Thoracic aorta (tissue), 2 donors: ENCODE measurements at regions not wholly inside any gene's neighbourhood (a gene's known extent, or its start where the extent isn't known, plus 50 kb on each side); places are given as distances from the start of the nearest gene placed in this dataset.

Experiments
- ATAC-seq: fragments of 150-250 bp; one replicate; pipeline ENCODE4 v1.8.0; 2017; ENCODE audit warnings: low read depth; ENCODE audit not compliant: insufficient number of reproducible peaks, low FRiP score
- DNase-seq: peaks from one replicate; pipeline ENCODE4 v3.0.0-alpha.2; 2020; ENCODE audit warnings: low spot score
- H3K27ac ChIP-seq, 2 donors: fragments of 200-600 bp; sonication (generic); 1 replicate in 1 of 2; 2 replicates in 1 of 2; pipeline ENCODE4 v1.5.1; 2016; ENCODE audit warnings: mild to moderate bottlenecking in 2 of 2, moderate library complexity in 2 of 2
- H3K27me3 ChIP-seq: fragments of 200-600 bp; sonication (generic); replicated peaks from 2 replicates; pipeline ENCODE4 v1.6.0; 2016; ENCODE audit warnings: mild to moderate bottlenecking; ENCODE audit not compliant: insufficient read depth
- H3K36me3 ChIP-seq: fragments of 200-600 bp; sonication (generic); one replicate; pipeline ENCODE4 v1.5.1; 2016
- H3K4me1 ChIP-seq, 2 donors: fragments of 200-600 bp; sonication (generic); 1 replicate in 1 of 2; 2 replicates in 1 of 2; pipeline versions ENCODE4 v1.5.1 to v1.6.0; 2016; ENCODE audit warnings: low read depth in 2 of 2, mild to moderate bottlenecking in 1 of 2; ENCODE audit not compliant: control insufficient read depth in 1 of 2
- H3K4me3 ChIP-seq: fragments of 200-600 bp; sonication (generic); 2 replicates; pipeline ENCODE4 v1.5.1; 2016; ENCODE audit warnings: mild to moderate bottlenecking
- H3K9me3 ChIP-seq: fragments of 200-600 bp; sonication (generic); 2 replicates; pipeline ENCODE4 v1.5.1; 2016
- TF ChIP-seq, protein P1 (sequence below): fragments of 200-600 bp; sonication (generic); IDR thresholded peaks from one replicate; pipeline ENCODE4 v1.5.1; 2019; ENCODE audit warnings: antibody characterized with exemption

DNA sequence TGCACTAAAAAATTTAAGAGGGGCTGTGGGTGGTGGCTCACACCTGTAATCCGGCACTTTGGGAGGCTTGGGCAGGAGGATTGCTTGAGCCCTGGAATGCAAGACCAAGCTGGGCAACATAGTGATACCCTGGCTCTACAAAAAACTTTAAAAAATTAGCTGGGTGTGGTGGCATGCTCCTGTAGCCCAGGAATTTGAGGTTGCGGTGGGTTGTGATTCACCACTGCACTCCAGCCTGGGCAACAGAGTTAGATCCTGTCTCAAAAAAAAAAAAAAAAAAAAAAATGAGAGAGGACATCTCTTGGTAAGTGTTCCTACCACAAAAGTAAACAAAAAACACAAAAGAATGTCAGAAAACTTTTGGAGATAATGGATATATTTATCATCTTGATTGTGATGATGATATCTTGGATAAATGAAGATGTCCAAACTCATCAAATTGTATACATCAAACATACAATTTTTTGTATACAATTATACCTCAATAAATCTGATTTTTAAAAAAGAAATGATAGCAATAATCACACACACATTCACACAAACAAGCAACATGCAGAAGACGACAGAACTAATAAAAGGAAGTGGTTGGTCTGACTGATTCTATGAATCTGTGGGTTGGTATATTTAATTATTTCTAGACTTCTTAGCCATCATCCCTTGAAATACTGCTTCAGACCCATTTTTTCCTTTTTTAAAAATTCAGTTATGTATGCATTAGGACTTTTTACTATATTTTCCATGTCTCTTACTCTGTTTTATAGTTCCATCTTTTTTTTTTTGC lies 465.9 kb downstream of the PLA2G4A start:
- Histone ChIP-seq H3K27ac (no peak overlapping the region), H3K36me3 (no peaks in the 10 kb centered on the region), H3K4me3 (no peak overlapping the region), H3K4me1 (no peaks in the 10 kb centered on the region), H3K9me3 (no peaks in the 10 kb centered on the region), H3K27me3 (no peaks in the 10 kb centered on the region)
- DNase-seq (no peak), ATAC-seq (no peak)
- TF ChIP-seq, protein P1, sequence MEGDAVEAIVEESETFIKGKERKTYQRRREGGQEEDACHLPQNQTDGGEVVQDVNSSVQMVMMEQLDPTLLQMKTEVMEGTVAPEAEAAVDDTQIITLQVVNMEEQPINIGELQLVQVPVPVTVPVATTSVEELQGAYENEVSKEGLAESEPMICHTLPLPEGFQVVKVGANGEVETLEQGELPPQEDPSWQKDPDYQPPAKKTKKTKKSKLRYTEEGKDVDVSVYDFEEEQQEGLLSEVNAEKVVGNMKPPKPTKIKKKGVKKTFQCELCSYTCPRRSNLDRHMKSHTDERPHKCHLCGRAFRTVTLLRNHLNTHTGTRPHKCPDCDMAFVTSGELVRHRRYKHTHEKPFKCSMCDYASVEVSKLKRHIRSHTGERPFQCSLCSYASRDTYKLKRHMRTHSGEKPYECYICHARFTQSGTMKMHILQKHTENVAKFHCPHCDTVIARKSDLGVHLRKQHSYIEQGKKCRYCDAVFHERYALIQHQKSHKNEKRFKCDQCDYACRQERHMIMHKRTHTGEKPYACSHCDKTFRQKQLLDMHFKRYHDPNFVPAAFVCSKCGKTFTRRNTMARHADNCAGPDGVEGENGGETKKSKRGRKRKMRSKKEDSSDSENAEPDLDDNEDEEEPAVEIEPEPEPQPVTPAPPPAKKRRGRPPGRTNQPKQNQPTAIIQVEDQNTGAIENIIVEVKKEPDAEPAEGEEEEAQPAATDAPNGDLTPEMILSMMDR: no peak

- H3K27me3 ChIP-seq: no peaks in the 10 kb centered on the region
- H3K9me3 ChIP-seq: no peaks in the 10 kb centered on the region
- H3K4me3 ChIP-seq: no peak overlapping the region
- DNase-seq (no peak), ATAC-seq (no peak)
- H3K36me3 ChIP-seq: no peaks in the 10 kb centered on the region
- TF ChIP-seq, protein P1: no peak
- H3K27ac ChIP-seq: no peak overlapping the region
- no peaks in the 10 kb centered on the region for H3K4me1 ChIP-seq
These were observed 471.3 kb downstream of the PLA2G4A start for GRCh38 chr1:187300081-187300480.

- DNase-seq (no peak), ATAC-seq (no peak)
- Histone ChIP-seq H3K36me3 (no peaks in the 10 kb centered on the region), H3K9me3 (no peaks in the 10 kb centered on the region), H3K27ac (no peak overlapping the region), H3K4me3 (no peak overlapping the region), H3K4me1 (peaks cover 0 to 6% of the 10 kb centered on the region in 2 donors), H3K27me3 (no peaks in the 10 kb centered on the region)
- TF ChIP-seq, protein P1: no peak
These were observed 478.1 kb downstream of the PLA2G4A start for GRCh38 chr1:187306710-187307415.

GRCh38 chr1:187310038-187310631 lies 481.4 kb downstream of the PLA2G4A start:
- DNase-seq (no peak), ATAC-seq (no peak)
- Histone ChIP-seq H3K4me1 (peaks cover 0 to 12% of the 10 kb centered on the region in 2 donors), H3K27me3 (no peaks in the 10 kb centered on the region), H3K36me3 (no peaks in the 10 kb centered on the region), H3K27ac (no peak overlapping the region), H3K9me3 (no peaks in the 10 kb centered on the region), H3K4me3 (no peak overlapping the region)
- TF ChIP-seq, protein P1: no peak

DNA sequence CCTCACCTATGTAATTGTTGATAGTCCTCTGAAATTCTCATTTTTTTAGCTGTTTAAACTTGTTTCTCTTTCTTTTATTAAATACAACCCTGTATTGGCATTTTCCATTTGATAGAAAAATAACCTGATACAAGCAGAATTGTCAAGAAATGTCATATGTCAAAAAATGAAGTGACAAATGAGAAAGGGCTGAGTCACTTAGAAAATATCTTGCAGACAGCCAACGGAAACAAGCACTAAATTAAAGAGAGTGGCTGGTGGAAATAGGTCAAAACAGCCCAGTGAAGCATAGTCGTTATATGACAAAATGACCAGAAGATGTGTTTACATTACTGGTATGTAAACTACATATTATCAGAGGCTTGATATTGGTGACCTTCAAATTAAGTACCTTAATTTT lies 484.4 kb downstream of the PLA2G4A start:
- DNase-seq (no peak), ATAC-seq (no peak)
- Histone ChIP-seq H3K27ac (no peak overlapping the region), H3K27me3 (no peaks in the 10 kb centered on the region), H3K4me3 (no peak overlapping the region), H3K36me3 (no peaks in the 10 kb centered on the region), H3K4me1 (peaks cover 0 to 6% of the 10 kb centered on the region in 2 donors), H3K9me3 (no peaks in the 10 kb centered on the region)
- TF ChIP-seq, protein P1: no peak
